ENCODE measurements at regions not wholly inside any gene's neighbourhood (a gene's known extent, or its start where the extent isn't known, plus 50 kb on each side); places are given as distances from the start of the nearest gene placed in this dataset.

DNA sequence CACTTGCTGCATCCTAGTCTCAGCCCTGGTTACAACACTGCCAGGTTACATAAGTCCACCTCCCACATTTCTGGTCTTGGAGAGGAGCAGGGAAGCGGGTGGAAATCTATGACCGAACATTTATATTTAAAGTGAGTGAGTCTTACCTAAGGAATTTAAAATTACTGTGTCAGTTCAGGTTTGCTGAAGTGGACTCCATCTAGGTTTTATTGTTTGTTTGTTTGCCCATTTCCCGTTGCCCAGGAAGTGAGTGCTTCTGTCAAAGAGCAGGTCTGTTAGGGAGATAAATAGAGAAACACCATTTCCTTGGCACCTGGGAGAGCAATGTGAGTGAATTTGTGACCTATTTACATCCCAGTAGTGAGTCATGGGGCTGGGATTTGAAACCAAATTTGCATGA, 179.5 kb downstream of the KIF4B start:
- intact Hi-C loops (cut with DNase I, micrococcal nuclease) = no loop called here

GRCh38 chr5:155193483-155194107, 180.0 kb downstream of the KIF4B start:
- POLR2A ChIA-PET = no interaction called here
- Histone ChIP-seq H3K27me3 (ENCODE audit: control insufficient read depth in 1 of 2, insufficient read depth in 2 of 2, low read length in 2 of 2) (no peaks in the 10 kb centered on the region), H3K9me3 (ENCODE audit: control insufficient read depth in 1 of 2, insufficient read depth in 1 of 2, low read length in 2 of 2) (peaks cover 0 to 5% of the 10 kb centered on the region in 2 experiments), H3K4me1 (ENCODE audit: insufficient read depth, low read length) (no peaks in the 10 kb centered on the region), H3K4me3 (ENCODE audit: low read length) (no peak overlapping the region), H3K27ac (ENCODE audit: low read depth in 1 of 2, low read length in 2 of 2) (no peak overlapping the region), H3K36me3 (ENCODE audit: insufficient read depth, low read length) (no peaks in the 10 kb centered on the region)
- TF ChIP-seq, protein P1, sequence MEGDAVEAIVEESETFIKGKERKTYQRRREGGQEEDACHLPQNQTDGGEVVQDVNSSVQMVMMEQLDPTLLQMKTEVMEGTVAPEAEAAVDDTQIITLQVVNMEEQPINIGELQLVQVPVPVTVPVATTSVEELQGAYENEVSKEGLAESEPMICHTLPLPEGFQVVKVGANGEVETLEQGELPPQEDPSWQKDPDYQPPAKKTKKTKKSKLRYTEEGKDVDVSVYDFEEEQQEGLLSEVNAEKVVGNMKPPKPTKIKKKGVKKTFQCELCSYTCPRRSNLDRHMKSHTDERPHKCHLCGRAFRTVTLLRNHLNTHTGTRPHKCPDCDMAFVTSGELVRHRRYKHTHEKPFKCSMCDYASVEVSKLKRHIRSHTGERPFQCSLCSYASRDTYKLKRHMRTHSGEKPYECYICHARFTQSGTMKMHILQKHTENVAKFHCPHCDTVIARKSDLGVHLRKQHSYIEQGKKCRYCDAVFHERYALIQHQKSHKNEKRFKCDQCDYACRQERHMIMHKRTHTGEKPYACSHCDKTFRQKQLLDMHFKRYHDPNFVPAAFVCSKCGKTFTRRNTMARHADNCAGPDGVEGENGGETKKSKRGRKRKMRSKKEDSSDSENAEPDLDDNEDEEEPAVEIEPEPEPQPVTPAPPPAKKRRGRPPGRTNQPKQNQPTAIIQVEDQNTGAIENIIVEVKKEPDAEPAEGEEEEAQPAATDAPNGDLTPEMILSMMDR (IDR thresholded peaks at IDR 0.05) = no peak
- Mint-ChIP-seq H3K36me3 (ENCODE audit: low read depth) (no peaks in the 10 kb centered on the region), H3K4me3 (no peak overlapping the region), H3K27me3 (peaks cover 34% of the 10 kb centered on the region), H3K27ac (no peak overlapping the region), H3K4me1 (ENCODE audit: low read depth) (no peaks in the 10 kb centered on the region), H3K9me3 (no peaks in the 10 kb centered on the region)
- DNase-seq = no peak
- CTCF ChIA-PET = no interaction called here
- ATAC-seq (ENCODE audit: poor library complexity) = no peak
- intact Hi-C loops (cut with DNase I, micrococcal nuclease) = no loop called here

More for the DNA sequence above, 179.5 kb downstream of the KIF4B start:
- no peak overlapping the region for H3K27ac Mint-ChIP-seq
- H3K9me3 Mint-ChIP-seq = peaks cover 2% of the 10 kb centered on the region
- Histone ChIP-seq H3K27me3 (ENCODE audit: control insufficient read depth in 1 of 2, insufficient read depth in 2 of 2, low read length in 2 of 2) (no peaks in the 10 kb centered on the region), H3K27ac (ENCODE audit: low read depth in 1 of 2, low read length in 2 of 2) (no peak overlapping the region), H3K4me1 (ENCODE audit: insufficient read depth, low read length) (no peaks in the 10 kb centered on the region), H3K9me3 (ENCODE audit: control insufficient read depth in 1 of 2, insufficient read depth in 1 of 2, low read length in 2 of 2) (peaks cover 0 to 2% of the 10 kb centered on the region in 2 experiments), H3K4me3 (ENCODE audit: low read length) (no peak overlapping the region), H3K36me3 (ENCODE audit: insufficient read depth, low read length) (no peaks in the 10 kb centered on the region)
- DNase-seq (no peak), ATAC-seq (ENCODE audit: poor library complexity) (no peak)
- TF ChIP-seq, protein P1 (IDR thresholded peaks at IDR 0.05) = no peak
- no peak overlapping the region for H3K4me3 Mint-ChIP-seq
- H3K27me3 Mint-ChIP-seq = peaks cover 39% of the 10 kb centered on the region
- CTCF ChIA-PET = no interaction called here
- H3K36me3 Mint-ChIP-seq (ENCODE audit: low read depth) = no peaks in the 10 kb centered on the region
- POLR2A ChIA-PET = no interaction called here
- no peaks in the 10 kb centered on the region for H3K4me1 Mint-ChIP-seq (ENCODE audit: low read depth)

DNA sequence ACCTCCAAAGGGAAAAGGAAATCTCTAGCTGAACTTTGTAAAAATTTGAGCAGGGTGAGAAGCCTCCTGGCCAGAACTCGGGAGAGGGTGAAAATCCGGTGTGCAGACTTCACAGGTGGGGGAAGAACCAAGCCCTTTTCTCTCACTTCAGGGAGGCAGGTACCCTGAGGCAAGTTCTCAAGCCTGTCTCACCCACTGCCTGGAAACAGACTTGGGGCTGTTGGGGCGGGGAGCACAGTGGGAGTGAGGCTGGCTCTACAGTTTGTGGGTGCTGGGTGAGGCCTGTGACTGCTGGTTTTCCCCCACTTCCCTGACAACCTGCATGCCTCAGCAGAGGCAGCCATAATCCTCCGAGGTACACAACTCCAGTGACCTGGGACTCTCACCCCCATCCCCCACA, 187.1 kb downstream of the KIF4B start:
- ATAC-seq (ENCODE audit: poor library complexity) (no peak), DNase-seq (no peak)
- H3K9me3 Mint-ChIP-seq = peaks cover 9% of the 10 kb centered on the region
- TF ChIP-seq, protein P1 (IDR thresholded peaks at IDR 0.05) = no peak
- Histone ChIP-seq H3K9me3 (ENCODE audit: control insufficient read depth in 1 of 2, insufficient read depth in 1 of 2, low read length in 2 of 2) (peaks cover 0 to 12% of the 10 kb centered on the region in 2 experiments), H3K36me3 (ENCODE audit: insufficient read depth, low read length) (no peaks in the 10 kb centered on the region), H3K27me3 (ENCODE audit: control insufficient read depth in 1 of 2, insufficient read depth in 2 of 2, low read length in 2 of 2) (no peaks in the 10 kb centered on the region), H3K4me1 (ENCODE audit: insufficient read depth, low read length) (no peaks in the 10 kb centered on the region), H3K4me3 (ENCODE audit: low read length) (no peak overlapping the region), H3K27ac (ENCODE audit: low read depth in 1 of 2, low read length in 2 of 2) (no peak overlapping the region)
- H3K27ac Mint-ChIP-seq = no peak overlapping the region
- H3K27me3 Mint-ChIP-seq = peaks cover 13% of the 10 kb centered on the region
- no peaks in the 10 kb centered on the region for H3K36me3 Mint-ChIP-seq (ENCODE audit: low read depth)
- H3K4me1 Mint-ChIP-seq (ENCODE audit: low read depth) = no peaks in the 10 kb centered on the region
- intact Hi-C loops (cut with DNase I, micrococcal nuclease) = no loop called here
- ChIA-PET POLR2A (no interaction called here), CTCF (no interaction called here)
- no peak overlapping the region for H3K4me3 Mint-ChIP-seq
